Heart left ventricle (tissue), 13 donors: ENCODE measurements at regions not wholly inside any gene's neighbourhood (a gene's known extent, or its start where the extent isn't known, plus 50 kb on each side); places are given as distances from the start of the nearest gene placed in this dataset.

Source experiments
- CTCF ChIP-seq, 12 donors: fragments of 200-600 bp; sonication (generic) in 4 of 12; IDR thresholded peaks; one replicate each; pipeline versions ENCODE4 v1.5.0 to v1.8.0; 2018 to 2022; ENCODE audit warnings: antibody characterized with exemption in 12 of 12, mild to moderate bottlenecking in 5 of 12
- POLR2A ChIP-seq, 2 donors: fragments of 450-650 bp; IDR thresholded peaks; one replicate each; pipeline ENCODE4 v1.6.1; 2017; ENCODE audit warnings: antibody characterized with exemption in 2 of 2, mild to moderate bottlenecking in 2 of 2, moderate library complexity in 2 of 2
- donor health status: ischemic (EF 13 %, LVEDD 7.1; RV severe dilation, severe dysfunction).
- donor health status: DM: no; HTN: yes; CAD: no.
- donor health status: DM: no; HTN: no; CAD: no.
- donor health status: ischemic (EF 25% LVEDD 6.9; RV normal size, moderate dysfunction).
- donor health status: ischemic (EF 25% LVEDD 5.7; RV mildly dilated, moderate dysfunction).
- donor health status: ischemic (EF 35%, LVEDD 5.7; RV mildly dilated, moderate dysfunction).
- donor health status: nonischemic (EF 11% LVEDD 7.7; RV severe dilation, severe dysfunction).
- donor health status: DM: yes; HTN: yes; CAD: no.
- donor health status: PGD.
- donor health status: ischemic (EF 29% LVEDD 5.4; RV normal size, mild dysfunction).
- donor health status: nonischemic (EF 23%, LVEDD 6.1; RV moderate dilation, normal function).

GRCh38 chr13:87368639-87369038, 302.5 kb upstream of the SLITRK5 start:
- TF ChIP-seq CTCF (IDR thresholded peaks at IDR 0.05), result no peak
- no peak for TF ChIP-seq POLR2A (IDR thresholded peaks at IDR 0.05)
